ENCODE measurements at regions not wholly inside any gene's neighbourhood (a gene's known extent, or its start where the extent isn't known, plus 50 kb on each side); places are given as distances from the start of the nearest gene placed in this dataset.

- DNase-seq = no peak
- TF ChIP-seq, protein P1, sequence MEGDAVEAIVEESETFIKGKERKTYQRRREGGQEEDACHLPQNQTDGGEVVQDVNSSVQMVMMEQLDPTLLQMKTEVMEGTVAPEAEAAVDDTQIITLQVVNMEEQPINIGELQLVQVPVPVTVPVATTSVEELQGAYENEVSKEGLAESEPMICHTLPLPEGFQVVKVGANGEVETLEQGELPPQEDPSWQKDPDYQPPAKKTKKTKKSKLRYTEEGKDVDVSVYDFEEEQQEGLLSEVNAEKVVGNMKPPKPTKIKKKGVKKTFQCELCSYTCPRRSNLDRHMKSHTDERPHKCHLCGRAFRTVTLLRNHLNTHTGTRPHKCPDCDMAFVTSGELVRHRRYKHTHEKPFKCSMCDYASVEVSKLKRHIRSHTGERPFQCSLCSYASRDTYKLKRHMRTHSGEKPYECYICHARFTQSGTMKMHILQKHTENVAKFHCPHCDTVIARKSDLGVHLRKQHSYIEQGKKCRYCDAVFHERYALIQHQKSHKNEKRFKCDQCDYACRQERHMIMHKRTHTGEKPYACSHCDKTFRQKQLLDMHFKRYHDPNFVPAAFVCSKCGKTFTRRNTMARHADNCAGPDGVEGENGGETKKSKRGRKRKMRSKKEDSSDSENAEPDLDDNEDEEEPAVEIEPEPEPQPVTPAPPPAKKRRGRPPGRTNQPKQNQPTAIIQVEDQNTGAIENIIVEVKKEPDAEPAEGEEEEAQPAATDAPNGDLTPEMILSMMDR (IDR thresholded peaks at IDR 0.05; ENCODE audit: low read depth, low read length) = no peak
- Histone ChIP-seq H3K4me1 (peaks cover 9% of the 10 kb centered on the region), H3K36me3 (no peaks in the 10 kb centered on the region), H3K4me3 (ENCODE audit: low read depth, low read length) (no peak overlapping the region), H3K9me3 (no peaks in the 10 kb centered on the region), H3K27me3 (no peaks in the 10 kb centered on the region)
Measured at GRCh38 chr10:9229702-9230244, 1175.3 kb downstream of the GATA3 start.

- Histone ChIP-seq H3K36me3 (no peaks in the 10 kb centered on the region), H3K4me3 (ENCODE audit: low read depth, low read length) (no peak overlapping the region), H3K4me1 (peaks cover 9% of the 10 kb centered on the region), H3K27me3 (no peaks in the 10 kb centered on the region), H3K9me3 (no peaks in the 10 kb centered on the region)
- DNase-seq = no peak
- TF ChIP-seq, protein P1 (IDR thresholded peaks at IDR 0.05; ENCODE audit: low read depth, low read length) = no peak
Measured at GRCh38 chr10:9230625-9231024, 1176.1 kb downstream of the GATA3 start.

DNA sequence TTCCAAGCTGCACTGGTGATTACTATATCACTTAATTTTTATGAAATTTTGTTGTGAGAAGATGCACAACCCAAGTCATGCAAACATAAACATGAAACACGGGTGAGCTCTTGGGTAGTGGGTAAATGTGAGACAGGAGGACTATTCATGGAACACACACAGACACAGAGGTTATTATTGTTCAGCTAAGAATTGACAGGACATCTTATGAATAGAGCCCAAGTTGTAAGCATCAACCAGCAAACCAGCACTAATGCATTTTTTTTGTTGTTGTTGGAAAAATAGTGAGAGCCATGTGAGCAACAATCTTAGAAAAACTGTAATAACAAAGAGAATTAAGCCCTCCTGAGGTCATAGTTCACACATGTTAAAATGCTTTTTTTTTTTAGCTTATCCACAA is 1179.7 kb downstream of the GATA3 start:
- no peaks in the 10 kb centered on the region for H3K36me3 ChIP-seq
- no peak overlapping the region for H3K4me3 ChIP-seq (ENCODE audit: low read depth, low read length)
- H3K9me3 ChIP-seq = no peaks in the 10 kb centered on the region
- no peaks in the 10 kb centered on the region for H3K27me3 ChIP-seq
- no peak for DNase-seq
- TF ChIP-seq, protein P1 (IDR thresholded peaks at IDR 0.05; ENCODE audit: low read depth, low read length) = no peak
- peaks cover 21% of the 10 kb centered on the region for H3K4me1 ChIP-seq

DNA sequence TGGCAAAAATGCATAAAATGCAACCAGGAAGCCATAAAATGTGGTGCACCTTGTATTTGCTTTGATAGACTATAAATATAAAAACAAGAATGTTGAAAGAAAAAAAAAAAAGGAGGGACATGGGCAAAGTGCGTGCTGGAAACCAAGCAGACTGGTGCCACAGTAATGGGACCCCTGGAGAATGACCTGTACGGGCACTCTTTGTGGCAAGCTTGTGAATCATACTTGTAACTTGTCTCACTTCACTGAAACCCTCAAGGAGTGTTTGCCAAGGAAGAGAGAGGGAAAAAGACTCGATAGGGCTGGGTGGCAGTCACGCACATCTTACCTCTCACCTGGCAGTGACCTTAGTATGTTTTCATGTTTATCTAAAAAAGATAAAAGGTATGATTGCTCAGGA is 1183.6 kb downstream of the GATA3 start:
- H3K36me3 ChIP-seq = no peaks in the 10 kb centered on the region
- no peaks in the 10 kb centered on the region for H3K27me3 ChIP-seq
- H3K9me3 ChIP-seq = no peaks in the 10 kb centered on the region
- no peak overlapping the region for H3K4me3 ChIP-seq (ENCODE audit: low read depth, low read length)
- DNase-seq = no peak
- TF ChIP-seq, protein P1 (IDR thresholded peaks at IDR 0.05; ENCODE audit: low read depth, low read length) = no peak
- H3K4me1 ChIP-seq = peaks cover 18% of the 10 kb centered on the region

- TF ChIP-seq, protein P1 (IDR thresholded peaks at IDR 0.05; ENCODE audit: low read depth, low read length) = no peak
- Histone ChIP-seq H3K27me3 (no peaks in the 10 kb centered on the region), H3K4me3 (ENCODE audit: low read depth, low read length) (peak overlapping the region; percentile 3; the same call in 1 of the 2 replicates), H3K4me1 (peaks cover 24% of the 10 kb centered on the region), H3K9me3 (no peaks in the 10 kb centered on the region), H3K36me3 (no peaks in the 10 kb centered on the region)
- DNase-seq = peak; percentile 83
Measured at GRCh38 chr10:9239298-9239697, 1184.8 kb downstream of the GATA3 start.

- no peaks in the 10 kb centered on the region for H3K9me3 ChIP-seq
- H3K4me3 ChIP-seq (ENCODE audit: low read depth, low read length) = no peak overlapping the region
- TF ChIP-seq, protein P1 (IDR thresholded peaks at IDR 0.05; ENCODE audit: low read depth, low read length) = no peak
- no peaks in the 10 kb centered on the region for H3K36me3 ChIP-seq
- H3K4me1 ChIP-seq = peaks cover 15% of the 10 kb centered on the region
- H3K27me3 ChIP-seq = no peaks in the 10 kb centered on the region
- no peak for DNase-seq
Measured at GRCh38 chr10:9243941-9244411, 1189.5 kb downstream of the GATA3 start.
